ENCODE measurements at regions not wholly inside any gene's neighbourhood (a gene's known extent, or its start where the extent isn't known, plus 50 kb on each side); places are given as distances from the start of the nearest gene placed in this dataset.

DNA sequence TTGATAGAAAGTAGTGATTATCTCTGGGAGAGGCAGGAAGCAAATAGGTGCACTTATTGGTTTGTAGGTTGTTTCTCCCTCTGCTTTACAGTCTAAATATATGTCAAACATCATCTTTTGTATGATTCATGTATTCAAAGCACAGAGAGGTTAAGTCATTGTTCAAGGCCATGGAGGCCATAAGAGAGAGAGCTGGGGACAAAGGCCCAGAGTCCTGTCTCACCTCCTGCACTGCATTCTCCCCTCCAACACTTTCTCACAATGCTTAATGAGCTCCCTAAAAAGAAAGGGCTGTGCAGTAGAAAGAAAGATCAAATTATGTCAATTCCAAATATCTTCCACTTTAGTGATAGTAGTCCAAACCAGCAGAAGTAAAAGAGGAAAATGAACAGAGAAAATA lies 180.4 kb upstream of the DIO3 start:
- H3K4me1 ChIP-seq (ENCODE audit: control insufficient read depth in 1 of 2, insufficient read depth in 2 of 2, low read length in 2 of 2): no peaks in the 10 kb centered on the region
- no peaks in the 10 kb centered on the region for H3K27me3 ChIP-seq (ENCODE audit: control insufficient read depth in 2 of 2, insufficient read depth in 2 of 2, low read length in 2 of 2)
- no peaks in the 10 kb centered on the region for H3K79me2 ChIP-seq (ENCODE audit: insufficient read depth, low read length)
- no peaks in the 10 kb centered on the region for H3K36me3 ChIP-seq (replicated peaks in 1 of 2; ENCODE audit: control insufficient read depth in 1 of 2, insufficient read depth in 2 of 2, low read length in 2 of 2)
- TF ChIP-seq, protein P1, sequence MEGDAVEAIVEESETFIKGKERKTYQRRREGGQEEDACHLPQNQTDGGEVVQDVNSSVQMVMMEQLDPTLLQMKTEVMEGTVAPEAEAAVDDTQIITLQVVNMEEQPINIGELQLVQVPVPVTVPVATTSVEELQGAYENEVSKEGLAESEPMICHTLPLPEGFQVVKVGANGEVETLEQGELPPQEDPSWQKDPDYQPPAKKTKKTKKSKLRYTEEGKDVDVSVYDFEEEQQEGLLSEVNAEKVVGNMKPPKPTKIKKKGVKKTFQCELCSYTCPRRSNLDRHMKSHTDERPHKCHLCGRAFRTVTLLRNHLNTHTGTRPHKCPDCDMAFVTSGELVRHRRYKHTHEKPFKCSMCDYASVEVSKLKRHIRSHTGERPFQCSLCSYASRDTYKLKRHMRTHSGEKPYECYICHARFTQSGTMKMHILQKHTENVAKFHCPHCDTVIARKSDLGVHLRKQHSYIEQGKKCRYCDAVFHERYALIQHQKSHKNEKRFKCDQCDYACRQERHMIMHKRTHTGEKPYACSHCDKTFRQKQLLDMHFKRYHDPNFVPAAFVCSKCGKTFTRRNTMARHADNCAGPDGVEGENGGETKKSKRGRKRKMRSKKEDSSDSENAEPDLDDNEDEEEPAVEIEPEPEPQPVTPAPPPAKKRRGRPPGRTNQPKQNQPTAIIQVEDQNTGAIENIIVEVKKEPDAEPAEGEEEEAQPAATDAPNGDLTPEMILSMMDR (IDR thresholded peaks at IDR 0.05): no peak
- no peak overlapping the region for H3K27ac ChIP-seq (ENCODE audit: low read depth in 1 of 2, low read length in 2 of 2)
- H4K20me1 ChIP-seq (ENCODE audit: insufficient read depth, low read length): no peaks in the 10 kb centered on the region
- H3K4me1 Mint-ChIP-seq: no peaks in the 10 kb centered on the region
- no peak overlapping the region for H3K4me3 Mint-ChIP-seq
- peaks cover 0 to 3% (median 0%) of the 10 kb centered on the region in 3 donors for H3K27me3 Mint-ChIP-seq (ENCODE audit: low read depth in 3 of 3)
- no peak overlapping the region for H2AFZ ChIP-seq (ENCODE audit: insufficient read depth, low read depth, low read length, poor library complexity, severe bottlenecking)
- no peak for DNase-seq
- peaks cover 5 to 8% of the 10 kb centered on the region in 2 donors for H3K9me3 ChIP-seq (replicated peaks in 1 of 2; ENCODE audit: control insufficient read depth in 1 of 2, insufficient read depth in 1 of 2, low read length in 2 of 2)
- peaks cover 3 to 29% (median 13%) of the 10 kb centered on the region in 7 donors for H3K9me3 Mint-ChIP-seq
- no peak overlapping the region for H3K4me2 ChIP-seq (replicated peaks; ENCODE audit: extremely low read depth, low read length, poor library complexity, severe bottlenecking)
- no peak overlapping the region for H3K27ac Mint-ChIP-seq
- H3K4me3 ChIP-seq (replicated peaks in 1 of 3; ENCODE audit: low read depth in 2 of 3, low read length in 3 of 3): no peak overlapping the region
- intact Hi-C loops (cut with micrococcal nuclease): no loop called here
- H3K36me3 Mint-ChIP-seq: no peaks in the 10 kb centered on the region
- no peak overlapping the region for H3K9ac ChIP-seq (ENCODE audit: insufficient read depth, low read length, poor library complexity, severe bottlenecking)

- H3K4me2 ChIP-seq (replicated peaks; ENCODE audit: extremely low read depth, low read length, poor library complexity, severe bottlenecking): no peak overlapping the region
- H3K4me3 ChIP-seq (replicated peaks in 1 of 3; ENCODE audit: low read depth in 2 of 3, low read length in 3 of 3): no peak overlapping the region
- Mint-ChIP-seq H3K9me3 (peaks cover 5 to 32% (median 14%) of the 10 kb centered on the region in 7 donors), H3K27me3 (ENCODE audit: low read depth in 3 of 3) (peaks cover 0 to 9% (median 0%) of the 10 kb centered on the region in 3 donors), H3K27ac (no peak overlapping the region), H3K4me1 (no peaks in the 10 kb centered on the region), H3K36me3 (no peaks in the 10 kb centered on the region), H3K4me3 (no peak overlapping the region)
- H2AFZ ChIP-seq (ENCODE audit: insufficient read depth, low read depth, low read length, poor library complexity, severe bottlenecking): no peak overlapping the region
- no peaks in the 10 kb centered on the region for H3K27me3 ChIP-seq (ENCODE audit: control insufficient read depth in 2 of 2, insufficient read depth in 2 of 2, low read length in 2 of 2)
- no peaks in the 10 kb centered on the region for H3K79me2 ChIP-seq (ENCODE audit: insufficient read depth, low read length)
- H3K36me3 ChIP-seq (replicated peaks in 1 of 2; ENCODE audit: control insufficient read depth in 1 of 2, insufficient read depth in 2 of 2, low read length in 2 of 2): no peaks in the 10 kb centered on the region
- peaks cover 5 to 8% of the 10 kb centered on the region in 2 donors for H3K9me3 ChIP-seq (replicated peaks in 1 of 2; ENCODE audit: control insufficient read depth in 1 of 2, insufficient read depth in 1 of 2, low read length in 2 of 2)
- WGBS (ENCODE audit: insufficient coverage): no CpG with 5 or more reads among the region's 2 CpGs
- intact Hi-C loops (cut with micrococcal nuclease): no loop called here
- no peaks in the 10 kb centered on the region for H4K20me1 ChIP-seq (ENCODE audit: insufficient read depth, low read length)
- TF ChIP-seq, protein P1 (IDR thresholded peaks at IDR 0.05): no peak
- no peaks in the 10 kb centered on the region for H3K4me1 ChIP-seq (ENCODE audit: control insufficient read depth in 1 of 2, insufficient read depth in 2 of 2, low read length in 2 of 2)
- no peak overlapping the region for H3K9ac ChIP-seq (ENCODE audit: insufficient read depth, low read length, poor library complexity, severe bottlenecking)
- no peak for DNase-seq
- H3K27ac ChIP-seq (ENCODE audit: low read depth in 1 of 2, low read length in 2 of 2): no peak overlapping the region
Measured at GRCh38 chr14:101383737-101384338, 177.5 kb upstream of the DIO3 start.

Measured in CD14-positive monocyte (primary cell).